ENCODE measurements at regions not wholly inside any gene's neighbourhood (a gene's known extent, or its start where the extent isn't known, plus 50 kb on each side); places are given as distances from the start of the nearest gene placed in this dataset. TPM values are rescaled to one million over a fixed set of nuclear protein-coding genes. Genes with fewer than 3 reads are reported as not detected.

GRCh38 chr9:32326146-32326545 is 58.3 kb upstream of the ACO1 start:
- Mint-ChIP-seq H3K36me3 (ENCODE audit: low read depth) (no peaks in the 10 kb centered on the region), H3K4me3 (no peak overlapping the region), H3K9me3 (peaks cover 6% of the 10 kb centered on the region), H3K27ac (no peak overlapping the region), H3K4me1 (no peaks in the 10 kb centered on the region), H3K27me3 (ENCODE audit: insufficient read depth) (no peaks in the 10 kb centered on the region)
- Histone ChIP-seq H3K9me3 (ENCODE audit: control insufficient read depth, low read length) (no peaks in the 10 kb centered on the region), H3K4me3 (ENCODE audit: low read length) (no peak overlapping the region), H3K36me3 (ENCODE audit: control insufficient read depth, insufficient read depth, low read length) (no peaks in the 10 kb centered on the region), H3K27me3 (ENCODE audit: control insufficient read depth, insufficient read depth, low read length, poor library complexity, severe bottlenecking) (no peaks in the 10 kb centered on the region), H3K27ac (ENCODE audit: low read depth, low read length) (no peak overlapping the region), H3K4me1 (ENCODE audit: control insufficient read depth, insufficient read depth, low read length) (no peaks in the 10 kb centered on the region), H3K9ac (ENCODE audit: extremely low read depth, low read length, poor library complexity, severe bottlenecking) (no peak overlapping the region)
- DNase-seq: no peak
- TF ChIP-seq CTCF (conservative IDR thresholded peaks at IDR 0.05): no peak
- WGBS, 2 experiments (ENCODE audit: insufficient coverage in 1 of 2, insufficient read length in 1 of 2): 97 to 100% methylated on average over 2 of the region's 2 CpGs

GRCh38 chr9:32331240-32331639 is 53.2 kb upstream of the ACO1 start:
- no peak overlapping the region for H3K27ac ChIP-seq (ENCODE audit: low read depth, low read length)
- H3K9ac ChIP-seq (ENCODE audit: extremely low read depth, low read length, poor library complexity, severe bottlenecking): no peak overlapping the region
- no peaks in the 10 kb centered on the region for H3K4me1 ChIP-seq (ENCODE audit: control insufficient read depth, insufficient read depth, low read length)
- H3K4me3 ChIP-seq (ENCODE audit: low read length): no peak overlapping the region
- DNase-seq: no peak
- Mint-ChIP-seq H3K4me1 (peaks cover 2% of the 10 kb centered on the region), H3K27me3 (ENCODE audit: insufficient read depth) (no peaks in the 10 kb centered on the region), H3K4me3 (no peak overlapping the region), H3K9me3 (peaks cover 6% of the 10 kb centered on the region), H3K36me3 (ENCODE audit: low read depth) (no peaks in the 10 kb centered on the region), H3K27ac (no peak overlapping the region)
- 97 to 100% methylated on average over 1 to 4 of the region's 4 CpGs for WGBS, 2 experiments (ENCODE audit: insufficient coverage in 1 of 2, insufficient read length in 1 of 2)
- H3K9me3 ChIP-seq (ENCODE audit: control insufficient read depth, low read length): no peaks in the 10 kb centered on the region
- H3K36me3 ChIP-seq (ENCODE audit: control insufficient read depth, insufficient read depth, low read length): no peaks in the 10 kb centered on the region
- no peak for TF ChIP-seq CTCF (conservative IDR thresholded peaks at IDR 0.05)
- H3K27me3 ChIP-seq (ENCODE audit: control insufficient read depth, insufficient read depth, low read length, poor library complexity, severe bottlenecking): no peaks in the 10 kb centered on the region

GRCh38 chr9:32334112-32334511 is 50.3 kb upstream of the ACO1 start:
- no peaks in the 10 kb centered on the region for H3K27me3 Mint-ChIP-seq (ENCODE audit: insufficient read depth)
- peaks cover 5% of the 10 kb centered on the region for H3K9me3 Mint-ChIP-seq
- no peaks in the 10 kb centered on the region for H3K27me3 ChIP-seq (ENCODE audit: control insufficient read depth, insufficient read depth, low read length, poor library complexity, severe bottlenecking)
- no peaks in the 10 kb centered on the region for H3K36me3 ChIP-seq (ENCODE audit: control insufficient read depth, insufficient read depth, low read length)
- H3K9ac ChIP-seq (ENCODE audit: extremely low read depth, low read length, poor library complexity, severe bottlenecking): no peak overlapping the region
- no peak overlapping the region for H3K27ac Mint-ChIP-seq
- H3K9me3 ChIP-seq (ENCODE audit: control insufficient read depth, low read length): no peaks in the 10 kb centered on the region
- peaks cover 2% of the 10 kb centered on the region for H3K4me1 Mint-ChIP-seq
- no peak for TF ChIP-seq CTCF (conservative IDR thresholded peaks at IDR 0.05)
- no peaks in the 10 kb centered on the region for H3K4me1 ChIP-seq (ENCODE audit: control insufficient read depth, insufficient read depth, low read length)
- H3K27ac ChIP-seq (ENCODE audit: low read depth, low read length): no peak overlapping the region
- no peak overlapping the region for H3K4me3 Mint-ChIP-seq
- DNase-seq: no peak
- no peaks in the 10 kb centered on the region for H3K36me3 Mint-ChIP-seq (ENCODE audit: low read depth)
- WGBS, 2 experiments (ENCODE audit: insufficient coverage in 1 of 2, insufficient read length in 1 of 2): 91 to 94% methylated on average over 4 to 7 of the region's 7 CpGs
- no peak overlapping the region for H3K4me3 ChIP-seq (ENCODE audit: low read length)

Small RNAs in the stretch of these regions (microRNA-seq; reads per million reads assigned to microRNA genes)
- 3.7 reads per million, percentile 24 among the genes with 10 or more reads in this experiment for gene MIR873 (ENCODE audit: borderline microRNAs expressed)
- gene MIR876 (ENCODE audit: borderline microRNAs expressed): not detected
